T-helper 1 cell treated with Interleukin-12 subunit alpha and Interleukin-12 subunit beta and Interleukin-4 antibody, amounts not matched to agents 30 μg/mL and 1 μg/mL, for 36 hours (primary cell): ENCODE measurements at regions not wholly inside any gene's neighbourhood (a gene's known extent, or its start where the extent isn't known, plus 50 kb on each side); places are given as distances from the start of the nearest gene placed in this dataset.

Source experiments
- H3K27ac Mint-ChIP-seq: one replicate; pipeline ENCODE4 v1.8.0; 2021; ENCODE audit warnings: mild to moderate bottlenecking, mixed read lengths
- H3K27me3 Mint-ChIP-seq: one replicate; pipeline ENCODE4 v1.8.0; 2021; ENCODE audit warnings: low read depth, mixed read lengths
- H3K36me3 Mint-ChIP-seq: one replicate; pipeline ENCODE4 v1.8.0; 2021; ENCODE audit warnings: low read depth, mixed read lengths
- H3K4me1 Mint-ChIP-seq: one replicate; pipeline ENCODE4 v1.8.0; 2021; ENCODE audit warnings: low read depth, mixed read lengths
- H3K4me3 Mint-ChIP-seq: one replicate; pipeline ENCODE4 v1.8.0; 2021; ENCODE audit warnings: mild to moderate bottlenecking, moderate library complexity, mixed read lengths
- H3K9me3 Mint-ChIP-seq: one replicate; pipeline ENCODE4 v1.8.0; 2021; ENCODE audit warnings: mixed read lengths

DNA sequence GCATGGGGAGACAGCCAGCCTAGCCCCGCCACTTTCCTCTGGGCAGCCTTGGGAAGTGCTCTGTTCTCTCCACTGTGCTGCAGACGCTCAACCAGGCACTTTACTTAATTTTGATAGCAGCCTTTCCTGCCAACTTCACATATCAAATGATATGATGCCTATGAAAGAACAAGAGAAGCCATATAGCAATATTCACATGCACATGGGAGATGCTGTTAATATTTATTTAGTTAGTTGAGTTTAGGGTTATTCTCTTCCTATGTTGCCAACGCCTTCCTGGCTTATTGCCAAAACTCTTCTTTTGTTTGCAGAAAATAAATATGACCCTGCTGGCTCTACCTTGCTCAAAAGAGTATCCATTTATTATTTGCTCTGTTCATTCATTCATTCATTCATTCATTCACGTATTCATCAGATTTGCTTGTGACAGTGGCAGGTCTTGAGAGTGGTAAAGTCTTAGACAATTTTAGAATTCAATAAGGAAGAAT, 99.3 kb downstream of the GATA6 start:
- Mint-ChIP-seq H3K27me3 (no peaks in the 10 kb centered on the region), H3K27ac (no peak overlapping the region), H3K36me3 (no peaks in the 10 kb centered on the region), H3K4me1 (no peaks in the 10 kb centered on the region), H3K4me3 (no peak overlapping the region), H3K9me3 (no peaks in the 10 kb centered on the region)

DNA sequence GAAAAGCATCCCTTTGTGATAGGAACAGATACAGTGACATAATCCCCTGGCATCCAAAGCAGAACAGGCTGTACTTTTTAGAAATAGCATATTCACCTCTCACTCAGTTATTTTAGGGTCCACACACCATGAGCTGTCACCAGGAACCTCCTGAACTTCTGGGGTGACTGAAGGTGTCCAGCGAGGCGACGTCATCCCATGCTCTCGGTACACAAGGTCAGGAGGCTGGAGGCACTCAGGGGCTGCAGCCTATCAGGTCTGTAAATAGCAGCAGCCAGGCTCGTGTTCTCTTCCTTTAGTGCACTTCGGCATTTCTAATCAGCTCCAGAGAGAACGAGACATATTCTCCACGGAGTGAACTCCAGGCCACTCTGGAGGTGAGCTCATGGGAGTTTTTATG, 98.3 kb downstream of the GATA6 start:
- peaks cover under 1% of the 10 kb centered on the region for H3K9me3 Mint-ChIP-seq
- H3K27ac Mint-ChIP-seq, result no peak overlapping the region
- no peaks in the 10 kb centered on the region for H3K4me1 Mint-ChIP-seq
- no peaks in the 10 kb centered on the region for H3K36me3 Mint-ChIP-seq
- no peaks in the 10 kb centered on the region for H3K27me3 Mint-ChIP-seq
- H3K4me3 Mint-ChIP-seq, result no peak overlapping the region

DNA sequence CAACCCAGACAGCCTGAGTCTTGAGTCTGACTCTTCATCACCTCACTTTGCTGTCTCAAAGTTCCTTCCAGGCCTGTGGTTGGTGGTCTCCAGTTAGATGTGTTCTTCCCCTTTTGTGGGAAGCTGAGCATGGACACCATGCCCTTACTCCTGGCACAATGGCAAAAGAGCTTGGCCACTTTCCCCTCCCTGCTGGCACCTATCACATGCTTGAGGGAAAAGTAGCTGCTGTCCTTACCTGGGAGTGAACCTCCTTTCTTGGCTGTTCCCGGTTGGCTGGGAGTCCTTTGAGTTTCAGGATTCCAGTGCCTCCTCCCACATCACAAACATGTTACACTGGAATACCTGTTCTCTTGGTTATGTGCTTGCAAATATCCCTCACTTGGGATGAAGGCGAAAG, 97.8 kb downstream of the GATA6 start:
- H3K36me3 Mint-ChIP-seq, result no peaks in the 10 kb centered on the region
- H3K9me3 Mint-ChIP-seq, result peaks cover 5% of the 10 kb centered on the region
- H3K4me1 Mint-ChIP-seq, result no peaks in the 10 kb centered on the region
- no peak overlapping the region for H3K4me3 Mint-ChIP-seq
- no peaks in the 10 kb centered on the region for H3K27me3 Mint-ChIP-seq
- no peak overlapping the region for H3K27ac Mint-ChIP-seq

DNA sequence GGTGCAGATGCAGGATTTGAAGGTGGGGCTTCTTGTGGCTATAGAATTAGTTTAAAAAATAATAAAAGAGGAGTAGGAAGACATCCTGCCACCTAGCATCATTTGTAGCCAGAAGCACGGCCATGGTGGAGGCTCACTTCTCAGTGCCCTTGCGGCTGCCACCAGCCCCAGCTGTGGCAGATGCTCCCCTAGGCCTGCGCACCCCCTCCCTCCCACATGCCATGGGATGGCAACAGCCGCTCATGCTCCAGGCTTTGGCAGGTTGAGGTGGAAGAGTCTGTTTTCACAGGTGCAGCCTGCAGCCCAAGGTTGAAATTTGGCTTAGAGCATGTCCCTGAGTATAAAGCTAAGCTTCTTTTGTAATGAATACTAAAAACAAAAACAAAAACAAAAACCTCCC, 96.4 kb downstream of the GATA6 start:
- no peak overlapping the region for H3K27ac Mint-ChIP-seq
- H3K9me3 Mint-ChIP-seq, result peaks cover 5% of the 10 kb centered on the region
- no peak overlapping the region for H3K4me3 Mint-ChIP-seq
- H3K4me1 Mint-ChIP-seq, result no peaks in the 10 kb centered on the region
- H3K36me3 Mint-ChIP-seq, result no peaks in the 10 kb centered on the region
- no peaks in the 10 kb centered on the region for H3K27me3 Mint-ChIP-seq

DNA sequence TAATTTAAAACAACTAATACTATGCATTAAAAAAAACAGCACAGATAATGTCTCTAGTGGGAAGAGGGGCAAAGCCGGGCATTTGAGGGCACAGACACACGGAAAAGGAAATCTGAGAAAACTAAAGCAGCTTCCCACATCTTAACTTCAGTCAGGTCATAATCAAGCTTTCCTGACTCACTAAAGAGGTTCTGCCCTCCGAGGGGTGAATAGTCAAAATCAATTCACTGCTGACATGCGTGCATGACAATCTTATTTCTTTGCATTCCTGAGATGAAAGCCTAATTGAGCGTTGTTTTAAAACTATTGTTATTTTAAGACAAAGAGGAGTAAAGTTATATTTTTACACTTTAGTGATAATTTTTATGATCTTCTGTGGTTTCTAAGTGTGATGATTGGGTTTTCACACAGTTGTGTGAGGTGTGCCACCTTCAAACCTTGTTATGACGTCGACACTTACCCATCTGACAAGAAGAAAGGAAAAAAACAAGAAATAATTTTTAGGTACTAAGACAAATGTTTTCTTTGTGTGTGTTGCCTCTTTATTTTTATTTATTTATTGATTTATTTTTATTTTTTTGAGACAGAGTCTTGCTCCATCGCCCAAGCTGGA, 90.9 kb downstream of the GATA6 start:
- Mint-ChIP-seq H3K27ac (no peak overlapping the region), H3K9me3 (peaks cover 5% of the 10 kb centered on the region), H3K27me3 (no peaks in the 10 kb centered on the region), H3K36me3 (no peaks in the 10 kb centered on the region), H3K4me3 (no peak overlapping the region), H3K4me1 (no peaks in the 10 kb centered on the region)

DNA sequence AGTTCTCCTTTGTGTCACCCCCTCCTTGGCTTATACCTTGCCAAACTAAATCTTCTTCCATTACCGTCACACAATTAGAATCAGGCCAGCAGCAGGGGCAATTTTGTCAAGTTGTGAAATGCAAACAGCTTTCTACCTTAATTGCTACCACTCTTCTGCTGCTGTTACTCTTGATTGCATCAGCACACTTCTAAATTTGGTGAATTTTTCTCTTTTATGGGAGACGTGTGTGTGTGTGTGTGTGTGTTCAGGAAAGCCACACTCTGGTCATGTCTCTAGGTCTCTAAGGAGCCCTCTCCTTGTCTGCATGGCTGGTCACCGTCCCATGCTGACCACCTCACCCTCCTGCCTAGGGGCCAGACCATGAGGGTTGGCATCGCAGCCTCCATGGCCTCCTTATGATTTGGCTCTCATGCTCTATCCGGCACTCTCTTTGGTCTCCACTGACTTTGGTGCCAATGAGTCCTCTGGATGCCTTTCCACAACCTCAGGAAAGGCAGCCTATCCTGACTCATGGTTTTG, 87.7 kb downstream of the GATA6 start:
- Mint-ChIP-seq H3K4me1 (no peaks in the 10 kb centered on the region), H3K36me3 (no peaks in the 10 kb centered on the region), H3K27ac (no peak overlapping the region)

DNA sequence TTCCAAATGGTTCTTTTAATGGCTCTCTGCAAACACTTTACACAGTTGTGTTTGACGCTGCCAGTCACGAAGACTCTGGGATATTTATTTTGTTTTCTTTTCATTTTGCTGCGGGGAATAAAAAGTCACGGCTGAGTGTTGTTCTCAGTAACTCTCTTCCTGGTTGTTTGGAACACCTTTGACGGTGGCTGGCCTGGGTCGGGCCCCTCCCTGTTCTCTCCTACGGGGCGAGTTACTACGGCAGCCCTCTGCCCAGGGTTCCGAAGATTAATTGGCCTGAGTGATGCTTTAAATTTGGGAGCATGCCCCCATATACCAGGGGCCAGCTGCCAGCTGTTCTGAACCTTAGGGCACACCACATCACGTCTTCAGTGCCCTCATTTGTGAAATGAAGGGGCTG, 84.7 kb downstream of the GATA6 start:
- no peak overlapping the region for H3K27ac Mint-ChIP-seq
- no peaks in the 10 kb centered on the region for H3K9me3 Mint-ChIP-seq

More for the DNA sequence above, 87.7 kb downstream of the GATA6 start:
- Mint-ChIP-seq H3K9me3 (no peaks in the 10 kb centered on the region), H3K4me3 (no peak overlapping the region), H3K27me3 (peaks cover 4% of the 10 kb centered on the region)

DNA sequence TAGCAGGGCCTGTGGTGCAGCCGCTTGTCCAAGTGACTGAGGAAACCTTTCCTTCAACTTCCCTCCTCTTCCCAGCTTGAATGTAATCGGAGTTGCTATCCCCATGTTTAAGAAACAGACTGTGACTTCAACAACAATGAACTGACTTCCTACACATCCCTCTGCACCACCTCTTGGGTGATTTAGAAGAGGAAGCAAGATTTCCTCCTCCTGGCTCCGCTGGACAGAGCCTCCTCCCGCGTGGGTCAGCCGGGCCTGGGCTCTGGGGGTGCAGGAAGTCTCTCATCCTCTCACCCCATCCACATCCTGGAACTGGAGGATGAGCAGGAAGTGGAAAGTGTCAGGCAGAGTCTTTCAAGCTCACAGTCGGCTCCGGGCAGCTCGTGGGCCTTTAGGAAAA, 84.3 kb downstream of the GATA6 start:
- no peaks in the 10 kb centered on the region for H3K36me3 Mint-ChIP-seq
- no peak overlapping the region for H3K27ac Mint-ChIP-seq
- H3K4me1 Mint-ChIP-seq, result no peaks in the 10 kb centered on the region
- H3K27me3 Mint-ChIP-seq, result peaks cover 4% of the 10 kb centered on the region
- no peaks in the 10 kb centered on the region for H3K9me3 Mint-ChIP-seq
- H3K4me3 Mint-ChIP-seq, result no peak overlapping the region

More for the DNA sequence above, 84.7 kb downstream of the GATA6 start:
- Mint-ChIP-seq H3K4me3 (no peak overlapping the region), H3K4me1 (no peaks in the 10 kb centered on the region), H3K27me3 (peaks cover 4% of the 10 kb centered on the region), H3K36me3 (no peaks in the 10 kb centered on the region)

DNA sequence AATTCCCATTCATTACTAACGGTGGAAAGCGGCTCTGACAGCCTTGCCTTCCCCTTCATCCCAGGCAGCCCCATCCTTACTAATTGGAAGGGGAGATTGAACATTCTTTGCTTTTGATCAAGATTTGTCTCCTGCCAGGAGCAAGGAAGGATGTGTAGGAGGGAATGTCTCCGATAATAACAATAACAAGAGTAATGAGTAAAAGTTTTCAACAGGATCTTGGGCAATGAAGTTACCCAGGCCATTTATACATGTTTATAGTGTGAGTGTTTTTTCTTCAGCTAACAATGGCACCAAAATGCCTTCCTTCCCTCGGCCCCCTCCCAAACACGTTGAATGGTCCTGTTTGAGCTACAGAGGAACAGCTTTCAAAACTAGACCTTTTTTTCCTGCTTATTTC, 83.8 kb downstream of the GATA6 start:
- Mint-ChIP-seq H3K4me1 (no peaks in the 10 kb centered on the region), H3K27me3 (peaks cover 4% of the 10 kb centered on the region), H3K4me3 (no peak overlapping the region), H3K27ac (no peak overlapping the region), H3K9me3 (no peaks in the 10 kb centered on the region), H3K36me3 (no peaks in the 10 kb centered on the region)
